ENCODE measurements at regions not wholly inside any gene's neighbourhood (a gene's known extent, or its start where the extent isn't known, plus 50 kb on each side); places are given as distances from the start of the nearest gene placed in this dataset.
"Not testable (repeated sequence)": the region's sequence is repeated elsewhere in the genome, so short reads cannot be mapped to it uniquely, and the experiment has no call there.

DNA sequence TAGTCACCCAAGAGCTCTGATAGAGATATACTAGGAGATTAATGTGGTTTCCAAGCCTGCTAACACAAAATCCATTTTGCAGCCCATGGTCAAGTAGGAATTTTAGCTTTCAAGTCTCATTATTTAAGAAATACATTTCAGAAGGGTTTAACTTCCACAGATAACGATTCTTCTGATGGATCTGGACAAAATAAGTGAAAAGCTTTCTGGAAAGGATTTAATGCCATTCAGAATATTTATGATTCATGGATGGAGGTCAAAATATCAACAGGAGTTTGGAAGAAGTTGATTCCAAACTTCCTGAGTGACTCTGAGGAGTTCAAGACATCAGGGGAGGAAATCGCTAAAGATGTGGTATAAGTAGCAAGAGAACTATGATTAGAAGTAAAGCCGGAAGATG, 214.6 kb downstream of the ATXN7L3B start:
- H3K9ac ChIP-seq (ENCODE audit: low read depth, low read length) = no peak overlapping the region
- H3K27me3 ChIP-seq (ENCODE audit: insufficient read depth, low read length) = no peaks in the 10 kb centered on the region
- no peaks in the 10 kb centered on the region for H3K36me3 ChIP-seq (ENCODE audit: insufficient read depth, low read length)
- H3K4me3 ChIP-seq (ENCODE audit: low read length) = no peak overlapping the region
- no peak overlapping the region for H3K27ac ChIP-seq (ENCODE audit: low read depth, low read length)
- H3K9me3 ChIP-seq (ENCODE audit: insufficient read depth, low read depth, low read length) = no peaks in the 10 kb centered on the region
- no peaks in the 10 kb centered on the region for H3K4me1 ChIP-seq (ENCODE audit: insufficient read depth, low read length)
- 95% methylated on average over 3 of the region's 3 CpGs for WGBS

DNA sequence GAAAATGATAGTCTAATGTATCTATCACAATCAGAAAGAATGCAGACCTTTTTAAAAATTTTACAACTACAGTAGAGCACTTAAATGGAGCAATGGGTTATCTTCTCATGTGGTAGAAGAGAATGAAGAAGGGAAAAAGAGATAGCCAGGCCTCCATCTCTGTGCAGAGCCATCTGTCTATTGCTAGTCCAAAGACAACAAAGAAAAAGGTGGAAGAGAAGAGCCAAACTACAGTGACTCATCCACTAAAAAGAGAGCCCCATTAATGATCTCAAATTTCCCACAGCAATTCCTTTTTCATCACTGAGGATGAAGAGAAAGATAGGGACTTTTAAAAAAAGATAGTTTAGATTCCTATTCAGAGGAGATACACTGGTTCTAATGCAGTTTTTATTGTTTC, 232.9 kb downstream of the ATXN7L3B start:
- Histone ChIP-seq H3K36me3 (ENCODE audit: insufficient read depth, low read length) (no peaks in the 10 kb centered on the region), H3K27ac (ENCODE audit: low read depth, low read length) (no peak overlapping the region), H3K4me1 (ENCODE audit: insufficient read depth, low read length) (no peaks in the 10 kb centered on the region), H3K4me3 (ENCODE audit: low read length) (no peak overlapping the region), H3K9me3 (ENCODE audit: insufficient read depth, low read depth, low read length) (no peaks in the 10 kb centered on the region), H3K27me3 (ENCODE audit: insufficient read depth, low read length) (no peaks in the 10 kb centered on the region), H3K9ac (ENCODE audit: low read depth, low read length) (no peak overlapping the region)

DNA sequence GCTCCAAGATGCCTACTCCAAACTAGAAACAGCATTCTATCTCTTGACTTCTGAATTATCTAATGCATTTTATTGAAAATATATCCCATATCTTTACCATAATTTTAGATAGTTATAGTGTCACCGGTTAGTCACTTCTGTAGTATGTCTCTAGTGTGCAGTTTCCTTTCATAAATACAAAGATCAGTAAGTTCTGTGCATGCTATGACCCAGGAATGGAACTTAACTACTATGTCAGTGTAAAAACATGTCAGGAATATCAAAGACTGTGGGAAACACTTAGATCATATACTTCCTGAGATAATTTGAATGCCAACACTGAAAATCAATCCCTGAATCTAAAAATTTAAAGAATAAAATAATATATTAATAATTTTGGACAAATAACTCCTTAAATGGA, 237.6 kb downstream of the ATXN7L3B start:
- H3K4me1 ChIP-seq (ENCODE audit: insufficient read depth, low read length) = no peaks in the 10 kb centered on the region
- no peaks in the 10 kb centered on the region for H3K9me3 ChIP-seq (ENCODE audit: insufficient read depth, low read depth, low read length)
- no peak overlapping the region for H3K4me3 ChIP-seq (ENCODE audit: low read length)
- H3K27ac ChIP-seq (ENCODE audit: low read depth, low read length) = no peak overlapping the region
- no peaks in the 10 kb centered on the region for H3K27me3 ChIP-seq (ENCODE audit: insufficient read depth, low read length)
- no peak overlapping the region for H3K9ac ChIP-seq (ENCODE audit: low read depth, low read length)
- no CpG with 5 or more reads among the region's 1 CpG for WGBS
- H3K36me3 ChIP-seq (ENCODE audit: insufficient read depth, low read length) = no peaks in the 10 kb centered on the region

DNA sequence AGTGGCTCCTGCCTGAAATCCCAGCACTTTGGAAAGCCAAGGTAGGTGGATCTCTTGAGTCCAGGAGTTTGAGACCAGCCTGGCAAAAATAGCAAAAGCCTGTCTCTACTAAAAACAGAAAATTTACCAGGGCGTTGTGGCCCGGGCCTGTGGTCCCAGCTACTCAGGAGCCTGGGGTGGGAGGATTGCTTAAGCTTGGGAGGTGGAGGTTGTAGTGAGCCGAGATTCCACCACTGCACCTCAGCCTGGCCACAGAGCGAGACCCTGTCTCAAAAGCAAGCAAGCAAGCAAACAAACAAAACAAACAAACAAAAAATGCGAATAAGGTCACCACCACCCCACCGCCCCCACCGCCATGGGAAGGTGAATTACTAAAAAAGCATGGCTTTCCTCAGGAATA, 238.7 kb downstream of the ATXN7L3B start:
- Histone ChIP-seq H3K27me3 (ENCODE audit: insufficient read depth, low read length) (no peaks in the 10 kb centered on the region), H3K27ac (ENCODE audit: low read depth, low read length) (no peak overlapping the region), H3K4me1 (ENCODE audit: insufficient read depth, low read length) (no peaks in the 10 kb centered on the region), H3K36me3 (ENCODE audit: insufficient read depth, low read length) (no peaks in the 10 kb centered on the region), H3K4me3 (ENCODE audit: low read length) (no peak overlapping the region), H3K9me3 (ENCODE audit: insufficient read depth, low read depth, low read length) (no peaks in the 10 kb centered on the region), H3K9ac (ENCODE audit: low read depth, low read length) (no peak overlapping the region)
- 98% methylated on average over 6 of the region's 7 CpGs for WGBS

DNA sequence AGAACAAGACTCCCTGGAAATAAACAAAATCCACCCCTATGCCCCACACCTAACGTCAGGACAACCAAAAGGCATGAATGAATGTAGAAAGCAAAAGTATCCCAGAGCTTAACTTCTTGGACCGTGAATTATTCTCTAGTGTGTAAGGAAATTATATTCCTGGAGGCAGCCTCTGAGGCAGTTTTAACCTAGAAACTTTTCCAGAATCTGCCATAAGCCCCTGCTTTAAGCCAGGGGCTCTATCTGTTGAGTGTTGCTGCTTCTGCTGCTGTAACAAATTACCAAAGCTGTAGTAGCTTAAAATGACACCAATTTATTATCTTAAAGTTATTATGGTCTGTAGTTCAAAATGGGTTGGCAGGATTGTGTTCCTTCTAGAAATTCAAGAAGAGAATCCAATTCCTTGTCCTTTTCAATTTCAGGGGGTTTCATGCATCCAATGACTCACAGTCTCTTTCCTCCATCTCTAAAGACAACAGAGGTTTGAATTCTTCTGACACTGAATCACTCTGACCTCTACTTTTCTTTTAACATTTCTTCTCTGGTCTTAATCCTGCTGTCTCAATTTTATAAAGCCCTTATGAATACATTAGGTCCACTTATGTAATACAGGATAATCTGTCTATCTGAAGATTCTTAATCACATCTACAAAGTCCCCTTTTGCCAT, 242.7 kb downstream of the ATXN7L3B start:
- 88% methylated on average over 2 of the region's 2 CpGs for WGBS
- H3K9me3 ChIP-seq (ENCODE audit: insufficient read depth, low read depth, low read length) = no peaks in the 10 kb centered on the region

DNA sequence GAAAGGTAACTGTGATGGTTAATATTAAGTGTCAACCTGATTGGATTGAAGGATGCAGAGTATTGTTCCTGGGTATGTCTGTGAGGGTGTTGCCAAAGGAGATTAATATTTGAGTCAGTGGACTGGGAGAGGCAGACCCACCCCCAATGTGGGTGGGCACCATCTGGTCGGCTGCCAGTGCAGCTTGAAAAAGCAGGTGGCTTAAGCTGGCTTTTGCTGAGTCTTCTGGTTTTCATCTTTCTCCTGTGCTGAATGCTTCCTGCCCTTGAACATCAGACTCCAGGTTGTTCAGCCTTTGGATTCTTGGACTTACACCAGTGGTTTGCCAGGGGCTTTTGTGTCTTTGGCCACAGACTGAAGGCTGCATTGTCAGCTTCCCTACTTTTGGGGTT, 243.2 kb downstream of the ATXN7L3B start:
- 81% methylated on average over 1 of the region's 1 CpG for WGBS
- H3K36me3 ChIP-seq (ENCODE audit: insufficient read depth, low read length); H3K4me1 ChIP-seq (ENCODE audit: insufficient read depth, low read length); H3K4me3 ChIP-seq (ENCODE audit: low read length); H3K9me3 ChIP-seq (ENCODE audit: insufficient read depth, low read depth, low read length); H3K27me3 ChIP-seq (ENCODE audit: insufficient read depth, low read length); H3K27ac ChIP-seq (ENCODE audit: low read depth, low read length); H3K9ac ChIP-seq (ENCODE audit: low read depth, low read length): not testable (repeated sequence)

More for the DNA sequence above, 242.7 kb downstream of the ATXN7L3B start:
- Histone ChIP-seq H3K9ac (ENCODE audit: low read depth, low read length) (no peak overlapping the region), H3K4me3 (ENCODE audit: low read length) (no peak overlapping the region), H3K27ac (ENCODE audit: low read depth, low read length) (no peak overlapping the region), H3K36me3 (ENCODE audit: insufficient read depth, low read length) (no peaks in the 10 kb centered on the region), H3K27me3 (ENCODE audit: insufficient read depth, low read length) (no peaks in the 10 kb centered on the region), H3K4me1 (ENCODE audit: insufficient read depth, low read length) (no peaks in the 10 kb centered on the region)

DNA sequence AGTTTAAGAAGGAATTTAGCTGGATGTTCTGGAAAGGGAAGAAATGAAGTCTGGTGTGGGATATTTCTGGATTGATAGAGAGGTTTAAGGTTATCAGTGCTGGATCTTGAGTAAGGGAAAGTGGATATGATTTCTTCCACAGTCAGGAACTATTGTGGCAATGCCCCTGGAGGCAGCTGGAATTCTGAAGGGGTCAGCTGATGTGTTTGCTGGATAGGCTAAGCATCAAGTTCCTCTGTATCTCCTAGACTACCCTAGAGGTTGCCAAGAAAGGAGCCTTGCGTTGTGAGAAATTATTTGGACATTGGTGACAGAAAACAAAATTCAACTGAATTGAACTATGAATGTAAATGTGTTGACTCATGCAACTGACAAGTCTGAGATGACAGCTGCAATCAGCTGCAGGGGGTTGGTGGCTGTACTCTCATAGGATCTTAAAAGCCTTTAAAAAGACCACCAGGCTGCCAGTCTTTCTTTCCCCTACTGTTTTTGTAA, 244.4 kb downstream of the ATXN7L3B start:
- H3K27me3 ChIP-seq (ENCODE audit: insufficient read depth, low read length) = no peaks in the 10 kb centered on the region
- no peaks in the 10 kb centered on the region for H3K9me3 ChIP-seq (ENCODE audit: insufficient read depth, low read depth, low read length)
- H3K27ac ChIP-seq (ENCODE audit: low read depth, low read length) = no peak overlapping the region
- no peaks in the 10 kb centered on the region for H3K4me1 ChIP-seq (ENCODE audit: insufficient read depth, low read length)
- WGBS = 88% methylated on average over 1 of the region's 1 CpG
- no peaks in the 10 kb centered on the region for H3K36me3 ChIP-seq (ENCODE audit: insufficient read depth, low read length)
- H3K9ac ChIP-seq (ENCODE audit: low read depth, low read length) = no peak overlapping the region
- no peak overlapping the region for H3K4me3 ChIP-seq (ENCODE audit: low read length)

DNA sequence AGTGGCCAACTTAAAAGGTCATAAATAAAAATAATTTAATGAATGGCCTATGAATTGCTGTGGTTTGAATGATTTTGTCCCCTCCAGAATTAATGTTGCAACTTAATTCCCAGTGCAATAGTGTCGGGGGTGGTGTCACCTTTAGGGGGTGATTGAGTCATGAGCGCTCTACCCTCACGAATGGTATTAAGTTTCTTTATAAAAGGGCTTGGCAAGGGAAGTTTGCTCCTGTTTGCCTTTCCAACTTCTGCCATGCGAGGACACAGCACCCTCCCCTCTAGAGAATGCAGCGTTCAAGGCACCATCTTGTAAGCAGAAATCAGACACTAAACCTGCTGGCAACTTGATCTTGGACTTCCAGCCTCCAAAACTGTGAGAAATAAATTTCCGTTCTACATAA, 253.3 kb downstream of the ATXN7L3B start:
- no peak overlapping the region for H3K9ac ChIP-seq (ENCODE audit: low read depth, low read length)
- H3K27me3 ChIP-seq (ENCODE audit: insufficient read depth, low read length) = no peaks in the 10 kb centered on the region
- peaks cover 11% of the 10 kb centered on the region for H3K4me1 ChIP-seq (ENCODE audit: insufficient read depth, low read length)
- no peak overlapping the region for H3K27ac ChIP-seq (ENCODE audit: low read depth, low read length)
- no peak overlapping the region for H3K4me3 ChIP-seq (ENCODE audit: low read length)
- WGBS = 85% methylated on average over 6 of the region's 6 CpGs
- H3K9me3 ChIP-seq (ENCODE audit: insufficient read depth, low read depth, low read length) = no peaks in the 10 kb centered on the region
- H3K36me3 ChIP-seq (ENCODE audit: insufficient read depth, low read length) = no peaks in the 10 kb centered on the region

DNA sequence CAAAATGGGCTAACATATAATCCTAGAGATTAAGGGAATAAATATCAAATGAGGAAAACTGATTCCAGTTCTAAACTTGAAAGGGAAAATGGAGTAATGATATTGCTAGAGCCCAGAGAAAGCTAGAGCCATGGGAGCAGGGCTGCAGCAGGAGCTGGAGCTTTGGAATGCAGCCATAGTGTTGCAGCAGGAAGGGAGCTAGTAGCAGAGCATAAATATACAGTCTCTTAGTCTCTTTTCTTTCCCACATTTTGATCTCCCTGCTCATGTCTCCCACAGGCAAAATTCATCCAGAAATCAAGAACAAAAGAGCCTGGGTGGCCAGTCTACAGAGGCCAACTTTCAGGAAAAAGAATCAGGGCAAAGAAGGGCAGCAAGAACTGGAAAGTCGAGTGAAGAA, 253.7 kb downstream of the ATXN7L3B start:
- Histone ChIP-seq H3K36me3 (ENCODE audit: insufficient read depth, low read length) (no peaks in the 10 kb centered on the region), H3K4me3 (ENCODE audit: low read length) (no peak overlapping the region), H3K4me1 (ENCODE audit: insufficient read depth, low read length) (peaks cover 11% of the 10 kb centered on the region), H3K27me3 (ENCODE audit: insufficient read depth, low read length) (no peaks in the 10 kb centered on the region), H3K27ac (ENCODE audit: low read depth, low read length) (no peak overlapping the region), H3K9me3 (ENCODE audit: insufficient read depth, low read depth, low read length) (no peaks in the 10 kb centered on the region), H3K9ac (ENCODE audit: low read depth, low read length) (peak overlapping the region; percentile 39; the same call in 1 of the 2 replicates)
- WGBS = 77% methylated on average over 1 of the region's 1 CpG

DNA sequence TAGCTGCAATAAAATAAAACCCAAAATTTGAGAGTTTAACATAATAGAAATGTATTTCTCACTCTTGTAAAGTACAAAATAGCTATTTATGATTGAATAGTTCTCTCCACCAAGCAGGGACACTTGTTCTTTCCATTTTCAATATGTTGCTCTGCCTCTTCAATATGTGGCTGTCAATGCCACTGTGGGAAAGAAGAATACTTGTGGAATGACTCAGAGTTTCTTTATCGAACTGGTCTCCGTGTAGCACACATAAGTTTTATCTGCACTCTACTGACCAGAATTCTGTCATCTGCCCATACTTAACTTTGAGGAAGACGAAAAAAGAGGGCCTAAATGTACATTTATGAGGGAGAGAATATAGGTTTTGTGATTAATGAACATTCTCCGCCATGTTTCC, 256.9 kb downstream of the ATXN7L3B start:
- Histone ChIP-seq H3K4me1 (ENCODE audit: insufficient read depth, low read length) (peaks cover 11% of the 10 kb centered on the region), H3K4me3 (ENCODE audit: low read length) (no peak overlapping the region), H3K9ac (ENCODE audit: low read depth, low read length) (no peak overlapping the region), H3K9me3 (ENCODE audit: insufficient read depth, low read depth, low read length) (no peaks in the 10 kb centered on the region), H3K27me3 (ENCODE audit: insufficient read depth, low read length) (no peaks in the 10 kb centered on the region), H3K36me3 (ENCODE audit: insufficient read depth, low read length) (no peaks in the 10 kb centered on the region), H3K27ac (ENCODE audit: low read depth, low read length) (no peak overlapping the region)
- WGBS = 94% methylated on average over 4 of the region's 4 CpGs

DNA sequence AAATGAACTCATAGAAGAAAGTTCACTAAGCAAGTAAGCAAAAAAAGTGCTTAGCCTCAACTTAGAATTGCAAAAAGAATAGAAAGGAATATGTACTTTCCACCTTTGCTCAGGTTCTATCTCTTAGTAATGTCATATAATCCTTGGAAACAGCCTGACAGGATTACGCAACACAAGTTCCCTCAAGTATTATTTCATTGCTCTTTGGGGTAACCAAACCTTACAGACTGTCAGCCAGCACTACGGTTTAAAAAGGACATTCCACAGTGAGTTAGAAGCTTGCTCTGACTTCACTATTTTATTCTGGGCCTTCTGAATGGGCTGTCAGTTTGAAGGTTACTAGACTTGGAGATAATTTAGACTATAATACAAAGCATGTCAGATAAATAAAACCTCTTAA, 264.0 kb downstream of the ATXN7L3B start:
- Histone ChIP-seq H3K9me3 (ENCODE audit: insufficient read depth, low read depth, low read length) (no peaks in the 10 kb centered on the region), H3K27me3 (ENCODE audit: insufficient read depth, low read length) (no peaks in the 10 kb centered on the region), H3K4me1 (ENCODE audit: insufficient read depth, low read length) (no peaks in the 10 kb centered on the region), H3K36me3 (ENCODE audit: insufficient read depth, low read length) (no peaks in the 10 kb centered on the region), H3K9ac (ENCODE audit: low read depth, low read length) (no peak overlapping the region), H3K4me3 (ENCODE audit: low read length) (no peak overlapping the region), H3K27ac (ENCODE audit: low read depth, low read length) (no peak overlapping the region)
- 87% methylated on average over 2 of the region's 2 CpGs for WGBS
